WTC11 (cell line): ENCODE measurements at regions not wholly inside any gene's neighbourhood (a gene's known extent, or its start where the extent isn't known, plus 50 kb on each side); places are given as distances from the start of the nearest gene placed in this dataset.

Source experiments
- ATAC-seq: fragments of 200-7000 bp; cut with Tn5 transposase; 2 replicates; pipeline ENCODE4 v1.10.0; 2021; ENCODE audit warnings: mild to moderate bottlenecking, moderate library complexity
- CTCF ChIA-PET: fragments of 300-600 bp; sonication (Branson Sonifier 250); formaldehyde crosslinking; loops from one replicate; lab custom pipeline; 2021; ENCODE audit warnings: antibody characterized with exemption; lab: Charles Lee
- POLR2A ChIA-PET: fragments of 350-600 bp; sonication (Branson Sonifier 250); formaldehyde crosslinking; loops from one replicate; lab custom pipeline; 2021; ENCODE audit warnings: antibody characterized with exemption; lab: Charles Lee
- DNase-seq: peaks from one replicate; pipeline ENCODE4 v3.0.0; 2021; ENCODE audit warnings: low spot score
- H3K27ac Mint-ChIP-seq: 2 replicates; pipeline ENCODE4 v1.8.0; 2021; ENCODE audit warnings: mixed read lengths
- H3K27me3 Mint-ChIP-seq: 2 replicates; pipeline ENCODE4 v1.8.0; 2021; ENCODE audit warnings: low read depth, mild to moderate bottlenecking, moderate library complexity, mixed read lengths
- H3K36me3 Mint-ChIP-seq: 2 replicates; pipeline ENCODE4 v1.8.0; 2021; ENCODE audit warnings: mixed read lengths
- H3K4me1 Mint-ChIP-seq: 2 replicates; pipeline ENCODE4 v1.8.0; 2022; ENCODE audit warnings: mixed read lengths
- H3K4me3 Mint-ChIP-seq: 2 replicates; pipeline ENCODE4 v1.8.0; 2021; ENCODE audit warnings: mild to moderate bottlenecking, moderate library complexity, mixed read lengths
- H3K9me3 Mint-ChIP-seq: 2 replicates; pipeline ENCODE4 v1.8.0; 2021; ENCODE audit warnings: mixed read lengths
- AR ChIP-seq: fragments of 250-450 bp; sonication (Bioruptor Pico); IDR thresholded peaks from 2 replicates; pipeline ENCODE4 v1.9.0; 2021; ENCODE audit warnings: mild to moderate bottlenecking
- ATF3 ChIP-seq: sonication (generic); formaldehyde crosslinking; conservative IDR thresholded peaks from 2 replicates; pipeline ENCODE4 v1.8.1; 2022; ENCODE audit warnings: mild to moderate bottlenecking, missing genetic modification reagents
- CREB1 ChIP-seq: sonication (generic); formaldehyde crosslinking; IDR thresholded peaks from 2 replicates; pipeline ENCODE4 v1.8.0; 2023; ENCODE audit warnings: mild to moderate bottlenecking, missing genetic modification reagents
- CREM ChIP-seq: sonication (generic); formaldehyde crosslinking; IDR thresholded peaks from 2 replicates; pipeline ENCODE4 v1.8.1; 2022; ENCODE audit warnings: mild to moderate bottlenecking, missing genetic modification reagents, moderate library complexity
- CTCF ChIP-seq: fragments of 200-600 bp; IDR thresholded peaks from 2 replicates; pipeline ENCODE4 v1.8.0; 2022; ENCODE audit warnings: antibody characterized with exemption
- ERG ChIP-seq: fragments of 250-450 bp; sonication (Bioruptor Pico); IDR thresholded peaks from 2 replicates; pipeline ENCODE4 v1.8.0; 2021; ENCODE audit warnings: mild to moderate bottlenecking
- ETV6 ChIP-seq: sonication (generic); formaldehyde crosslinking; IDR thresholded peaks from 2 replicates; pipeline ENCODE4 v1.8.1; 2022; ENCODE audit warnings: mild to moderate bottlenecking, missing genetic modification reagents
- FOXP1 ChIP-seq: sonication (generic); formaldehyde crosslinking; IDR thresholded peaks from 2 replicates; pipeline ENCODE4 v1.8.0; 2022; ENCODE audit warnings: missing genetic modification reagents, mild to moderate bottlenecking, moderate library complexity, borderline replicate concordance
- HMGA2 ChIP-seq: fragments of 250-450 bp; sonication (Bioruptor Pico); IDR thresholded peaks from 2 replicates; pipeline ENCODE4 v1.4.0; 2021; ENCODE audit warnings: mild to moderate bottlenecking, moderate library complexity
- MYBL2 ChIP-seq: sonication (generic); formaldehyde crosslinking; IDR thresholded peaks from 2 replicates; pipeline ENCODE4 v1.8.1; 2023; ENCODE audit warnings: mild to moderate bottlenecking, moderate library complexity, missing genetic modification reagents
- NFYB ChIP-seq: sonication (generic); formaldehyde crosslinking; conservative IDR thresholded peaks from 2 replicates; pipeline ENCODE4 v1.8.0; 2022; ENCODE audit warnings: low read depth, missing genetic modification reagents
- NR1H2 ChIP-seq: sonication (generic); formaldehyde crosslinking; IDR thresholded peaks from 2 replicates; pipeline ENCODE4 v1.9.0; 2021; ENCODE audit warnings: mild to moderate bottlenecking, moderate library complexity, missing genetic modification reagents
- NR3C1 ChIP-seq: sonication (generic); formaldehyde crosslinking; conservative IDR thresholded peaks from 2 replicates; pipeline ENCODE4 v1.8.1; 2023; ENCODE audit warnings: low read depth, mild to moderate bottlenecking, missing genetic modification reagents
- PRRX2 ChIP-seq: fragments of 250-450 bp; sonication (Bioruptor Pico); IDR thresholded peaks from 2 replicates; pipeline ENCODE4 v1.8.0; 2021; ENCODE audit warnings: mild to moderate bottlenecking
- SMAD4 ChIP-seq: sonication (generic); formaldehyde crosslinking; IDR thresholded peaks from 2 replicates; pipeline ENCODE4 v1.8.0; 2022; ENCODE audit warnings: mild to moderate bottlenecking, missing genetic modification reagents
- ZNF281 ChIP-seq: sonication (generic); formaldehyde crosslinking; IDR thresholded peaks from 2 replicates; pipeline ENCODE4 v1.8.0; 2023; ENCODE audit warnings: mild to moderate bottlenecking, missing genetic modification reagents
- ZNF396 ChIP-seq: fragments of 250-450 bp; sonication (Bioruptor Pico); IDR thresholded peaks from 2 replicates; pipeline ENCODE4 v1.8.0; 2021; ENCODE audit warnings: mild to moderate bottlenecking, moderate library complexity, borderline replicate concordance
- ZNF423 ChIP-seq: fragments of 250-450 bp; sonication (Bioruptor Pico); IDR thresholded peaks from 2 replicates; pipeline ENCODE4 v2.1.2; 2022; ENCODE audit warnings: mild to moderate bottlenecking, moderate library complexity

- Mint-ChIP-seq H3K4me1 (0 out of 2 replicates have a peak, but pooled peaks cover 3% of the 10 kb centered on the region), H3K27ac (no peak overlapping the region), H3K27me3 (no peaks in the 10 kb centered on the region; the same call in 1 of the 2 replicates), H3K36me3 (no peaks in the 10 kb centered on the region), H3K9me3 (peaks cover 9% of the 10 kb centered on the region), H3K4me3 (no peak overlapping the region)
- CTCF ChIA-PET: no interaction called here
- TF ChIP-seq ETV6: no peak
- ATAC-seq (no peak), DNase-seq (no peak)
- POLR2A ChIA-PET: no interaction called here
Observed at GRCh38 chr1:95321531-95321930, 87.5 kb downstream of the RWDD3 start.

- no peak overlapping the region for H3K4me3 Mint-ChIP-seq
- H3K36me3 Mint-ChIP-seq: no peaks in the 10 kb centered on the region
- no peaks in the 10 kb centered on the region for H3K27me3 Mint-ChIP-seq
- ATAC-seq (no peak), DNase-seq (no peak)
- 0 out of 2 replicates have a peak, but pooled peaks cover 3% of the 10 kb centered on the region for H3K4me1 Mint-ChIP-seq
- no peak overlapping the region for H3K27ac Mint-ChIP-seq
- H3K9me3 Mint-ChIP-seq: no peaks in the 10 kb centered on the region
- TF ChIP-seq ZNF423 (CRISPR knock-in tag) (no peak), NFYB (no peak), ERG (CRISPR knock-in tag) (no peak), ZNF396 (no peak), ATF3 (CRISPR knock-in tag) (no peak), HMGA2 (CRISPR knock-in tag) (no peak), CREM (CRISPR knock-in tag) (no peak), NR1H2 (CRISPR knock-in tag) (no peak), PRRX2 (CRISPR knock-in tag) (no peak), CREB1 (CRISPR knock-in tag) (no peak), SMAD4 (CRISPR knock-in tag) (no peak), MYBL2 (CRISPR knock-in tag) (no peak), ZNF281 (CRISPR knock-in tag) (no peak), AR (no peak), NR3C1 (no peak), FOXP1 (CRISPR knock-in tag) (no peak), CTCF (no peak)
- ChIA-PET POLR2A (no interaction called here), CTCF (no interaction called here)
Observed at GRCh38 chr1:95323123-95323522, 89.1 kb downstream of the RWDD3 start.
